NCI-H2081 treated with DMSO at 0.1 percent for 48 hours (cell line): ENCODE measurements at regions not wholly inside any gene's neighbourhood (a gene's known extent, or its start where the extent isn't known, plus 50 kb on each side); places are given as distances from the start of the nearest gene placed in this dataset.
A peak's percentile ranks its signal among the peaks of the same experiment; 100 is the strongest.
"Not testable (repeated sequence)": the region's sequence is repeated elsewhere in the genome, so short reads cannot be mapped to it uniquely, and the experiment has no call there.

Experiments used
- DNase-seq: peaks from one replicate; lab custom pipeline; 2025; lab: John Stamatoyannopoulos, UW

GRCh38 chr22:22168941-22169867 is 75.4 kb upstream of the VPREB1 start:
- DNase-seq, result no peak

- DNase-seq, result no peak
These were observed 76.2 kb upstream of the VPREB1 start for GRCh38 chr22:22168190-22168940.

GRCh38 chr22:22167791-22168189 is 76.8 kb upstream of the VPREB1 start:
- no peak for DNase-seq

DNA sequence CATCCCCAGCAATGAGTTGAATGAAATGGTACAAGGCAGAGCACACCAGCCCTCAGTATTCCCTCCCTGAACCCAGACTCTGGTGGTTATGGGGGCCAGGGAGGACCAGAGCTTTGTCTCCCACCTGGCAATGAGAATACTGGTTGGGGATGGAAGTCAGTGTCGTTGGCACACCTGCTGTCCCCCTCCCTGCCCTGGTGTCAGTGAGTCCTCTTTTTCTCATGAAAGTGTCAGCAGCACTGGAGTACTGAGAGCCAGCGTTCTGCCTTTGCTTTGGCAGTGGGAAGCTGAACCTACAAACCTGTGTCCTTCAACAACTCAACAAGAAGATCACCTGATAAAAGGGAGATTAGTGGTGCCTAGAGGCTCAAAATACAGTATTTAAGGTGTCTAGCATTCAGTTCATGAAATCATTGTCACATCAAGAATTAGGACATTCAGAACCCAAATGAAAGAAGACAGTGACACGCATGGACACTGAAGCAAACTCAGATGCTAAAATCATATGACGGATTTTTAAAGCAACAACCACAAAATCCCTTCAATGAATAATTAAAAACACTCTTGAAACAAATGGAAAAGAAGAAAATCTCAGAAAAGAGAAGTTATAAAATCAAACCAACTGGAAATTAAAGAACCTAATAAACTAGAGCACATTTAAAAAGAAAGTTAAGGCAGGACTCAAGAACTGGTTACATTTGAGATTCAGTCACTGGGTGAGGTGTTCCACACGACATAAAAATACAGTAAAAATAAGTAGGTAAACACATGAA is 77.5 kb upstream of the VPREB1 start:
- DNase-seq, result no peak

GRCh38 chr22:22165936-22166710 is 78.5 kb upstream of the VPREB1 start:
- no peak for DNase-seq

DNA sequence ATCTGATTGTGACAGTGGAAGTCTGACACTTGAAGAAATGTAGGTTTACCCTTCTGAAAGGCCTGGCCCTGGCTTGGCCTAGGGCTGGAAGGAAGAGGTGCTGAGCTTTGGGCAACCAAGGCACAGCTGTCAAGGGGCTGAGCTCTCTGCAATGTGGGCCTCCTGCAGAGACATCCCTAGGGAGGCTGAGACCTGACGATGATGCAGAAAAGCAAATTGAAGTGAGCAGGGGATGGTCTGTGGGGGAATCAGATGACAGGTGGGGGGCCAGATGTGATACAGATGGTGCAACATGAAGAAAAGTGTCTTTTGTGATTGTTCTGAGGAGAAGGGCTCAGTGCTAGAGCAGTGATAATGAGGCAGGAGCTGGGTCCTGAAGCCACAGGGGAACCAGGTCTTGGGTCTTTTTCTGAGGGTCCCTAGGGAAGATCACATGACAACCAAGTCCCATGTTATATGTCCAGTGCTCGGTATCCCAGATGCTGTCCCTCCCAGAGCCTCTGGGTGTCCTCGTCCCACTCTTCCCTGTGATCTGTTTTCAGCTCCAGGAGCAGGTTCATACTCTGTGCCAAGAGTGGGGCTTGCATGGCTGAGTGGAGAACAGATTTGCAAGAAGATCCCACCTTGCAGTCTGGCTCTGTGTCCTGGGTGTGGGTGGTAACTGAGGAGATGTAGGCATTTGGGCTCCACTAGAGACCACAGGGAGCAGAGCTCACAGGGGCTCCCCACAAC is 79.9 kb upstream of the VPREB1 start:
- DNase-seq, result no peak

- no peak for DNase-seq
These were observed 82.4 kb upstream of the VPREB1 start for GRCh38 chr22:22161924-22162851.

GRCh38 chr22:22160768-22161167 is 83.8 kb upstream of the VPREB1 start:
- DNase-seq, result not testable (repeated sequence)

- DNase-seq, result no peak
These were observed 85.2 kb upstream of the VPREB1 start for GRCh38 chr22:22159384-22159783.

- DNase-seq, result no peak
These were observed 85.6 kb upstream of the VPREB1 start for GRCh38 chr22:22158965-22159364.

DNA sequence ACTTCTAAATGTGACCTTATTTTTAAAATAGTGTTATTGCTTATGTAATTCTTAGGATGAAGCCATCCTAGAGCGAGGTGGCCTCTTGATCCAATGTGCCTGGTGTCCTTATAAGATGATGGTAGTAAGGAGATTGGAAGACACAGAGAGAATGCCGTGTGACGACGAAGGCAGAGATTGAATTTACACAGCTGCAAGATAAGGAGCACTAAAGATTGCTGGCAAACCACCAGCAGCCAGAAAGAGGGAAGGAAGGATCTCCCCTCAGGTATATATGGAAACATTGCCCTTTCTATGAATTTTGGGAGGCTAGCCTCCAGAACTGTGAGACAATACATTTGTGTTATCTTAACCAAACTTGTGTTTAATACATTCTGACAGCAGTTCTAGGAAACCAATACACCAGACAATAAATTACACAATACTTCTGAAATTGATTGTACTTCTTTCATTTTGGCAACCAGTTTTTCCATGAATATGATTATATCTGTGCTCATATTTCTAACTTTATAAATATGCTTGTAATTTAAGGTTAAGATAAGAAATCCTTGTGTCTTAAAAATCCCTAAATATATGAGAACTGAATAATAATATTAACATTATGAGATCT is 86.3 kb upstream of the VPREB1 start:
- DNase-seq, result no peak

DNA sequence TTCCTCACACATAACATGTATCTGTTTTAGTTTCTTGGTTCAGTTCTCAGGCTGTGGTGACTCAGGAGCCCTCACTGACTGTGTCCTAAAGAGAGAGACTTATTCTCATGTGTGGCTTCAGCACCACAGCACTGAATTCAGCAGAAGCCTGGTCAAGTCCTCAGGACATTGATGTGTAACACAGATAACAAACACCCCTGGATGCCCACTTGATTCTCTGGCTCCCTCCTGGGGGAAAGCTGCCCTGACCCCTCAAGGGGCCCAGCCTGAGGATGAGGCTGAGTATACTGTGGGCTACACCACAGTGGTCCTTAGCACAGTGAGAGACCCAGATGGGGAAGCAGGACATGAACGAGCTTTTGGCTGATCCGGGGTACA is 87.2 kb upstream of the VPREB1 start:
- no peak for DNase-seq

DNA sequence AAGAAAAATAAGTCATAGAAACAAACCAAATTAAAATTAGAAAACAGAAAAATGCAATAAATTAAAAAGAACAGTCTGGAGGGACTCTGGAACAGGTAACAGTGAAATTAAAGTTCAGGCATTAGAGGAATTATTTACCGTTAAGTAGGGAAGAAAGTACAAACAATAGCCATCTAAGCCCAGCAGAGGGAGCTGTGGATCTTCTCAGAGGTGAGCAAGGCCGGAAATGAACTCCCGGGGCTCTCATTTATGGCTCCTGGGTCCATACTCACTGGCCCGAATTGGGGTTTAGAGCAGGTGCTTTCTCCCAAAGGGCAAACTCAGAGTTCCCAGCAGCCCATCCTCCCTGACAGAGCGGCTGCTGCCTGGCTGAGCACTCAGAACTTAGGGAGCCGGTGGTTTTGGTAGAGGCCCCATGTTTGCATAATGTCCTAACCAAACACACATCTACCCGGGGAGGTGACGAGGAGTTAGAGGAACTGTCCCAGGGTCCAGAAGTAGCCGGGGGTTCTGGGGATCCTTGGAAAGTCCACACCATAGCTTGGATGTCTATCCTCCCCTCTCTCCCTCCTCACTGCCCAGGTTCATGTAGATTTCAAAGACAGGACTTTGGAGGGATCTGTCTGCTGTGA is 87.8 kb upstream of the VPREB1 start:
- DNase-seq, result peak; percentile 27

GRCh38 chr22:22156348-22156715 is 88.3 kb upstream of the VPREB1 start:
- no peak for DNase-seq

DNA sequence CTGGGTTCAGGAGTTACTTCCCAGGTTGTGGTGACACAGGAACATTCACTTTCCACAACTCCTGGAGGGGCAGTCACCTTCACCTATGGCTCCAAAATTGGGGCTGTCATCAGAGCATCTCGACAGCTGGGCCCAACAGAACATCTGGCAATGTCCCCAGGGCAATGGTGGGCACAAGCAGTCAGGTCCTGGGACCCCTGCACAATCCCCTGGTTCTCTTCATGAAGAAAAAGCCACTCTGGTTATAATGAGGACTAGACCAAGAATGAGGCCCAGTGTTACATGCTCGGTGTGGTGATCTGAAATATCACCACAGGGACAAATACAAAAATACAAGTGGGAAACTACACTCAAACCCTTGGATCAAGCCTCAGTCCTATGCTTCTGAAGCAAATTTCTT is 89.0 kb upstream of the VPREB1 start:
- DNase-seq, result no peak

DNA sequence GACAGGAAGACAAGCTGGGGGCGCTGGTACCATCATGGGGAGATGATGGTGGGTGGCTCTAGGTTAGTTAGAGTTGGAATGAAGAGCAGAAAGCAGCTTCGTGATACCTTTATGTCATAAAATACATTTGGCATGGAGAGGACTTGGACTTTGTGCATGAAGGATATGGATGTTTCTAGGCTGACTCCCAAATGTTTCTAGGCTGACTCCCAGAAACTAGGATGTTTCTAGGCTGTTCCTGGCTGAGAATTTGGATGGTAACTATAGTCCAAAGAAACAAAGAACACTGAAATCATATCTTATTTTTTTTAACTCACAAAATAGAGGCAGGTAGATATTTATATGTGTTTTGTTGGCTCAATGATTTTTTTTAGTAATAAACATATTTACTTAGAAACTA is 89.4 kb upstream of the VPREB1 start:
- DNase-seq, result no peak

GRCh38 chr22:22154040-22154439 is 90.5 kb upstream of the VPREB1 start:
- DNase-seq, result no peak

GRCh38 chr22:22151308-22151707 is 93.3 kb upstream of the VPREB1 start:
- no peak for DNase-seq

DNA sequence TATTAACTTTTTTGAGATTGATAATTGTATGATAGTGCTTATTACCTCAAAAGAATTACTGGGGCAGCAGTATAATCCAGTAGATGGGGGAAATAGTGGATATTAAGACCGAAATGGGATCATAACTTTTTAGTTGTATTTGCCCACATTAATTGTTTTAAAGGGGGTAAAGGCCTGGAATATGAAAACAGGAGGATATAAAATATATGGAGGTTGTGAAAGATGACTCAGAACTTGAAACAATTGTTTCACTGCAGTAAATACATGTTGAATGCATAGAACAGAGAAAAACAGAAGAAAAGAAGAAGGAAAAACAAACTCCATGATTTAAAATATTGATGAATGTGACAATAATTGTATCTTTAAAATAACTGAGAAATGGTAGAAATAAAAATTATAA is 94.1 kb upstream of the VPREB1 start:
- DNase-seq, result no peak
